ENCODE measurements at regions not wholly inside any gene's neighbourhood (a gene's known extent, or its start where the extent isn't known, plus 50 kb on each side); places are given as distances from the start of the nearest gene placed in this dataset.

- WGBS, 2 donors = 67 to 68% methylated on average over 2 of the region's 2 CpGs
- Histone ChIP-seq H3K27ac (no peak overlapping the region), H3K36me3 (no peaks in the 10 kb centered on the region), H3K9me3 (no peaks in the 10 kb centered on the region), H3K27me3 (no peaks in the 10 kb centered on the region), H3K4me1 (no peaks in the 10 kb centered on the region), H3K4me3 (no peak overlapping the region)
- TF ChIP-seq POLR2A (IDR thresholded peaks at IDR 0.05) (no peak), CTCF (IDR thresholded peaks at IDR 0.05) (no peak)
- intact Hi-C loops (cut with DNase I) = no loop called here
- DNase-seq = no peak
These were observed 211.0 kb downstream of the IGSF11 start for GRCh38 chr3:118823626-118824025.

GRCh38 chr3:118827446-118827845 lies 207.2 kb downstream of the IGSF11 start:
- Histone ChIP-seq H3K27me3 (no peaks in the 10 kb centered on the region), H3K4me3 (no peak overlapping the region), H3K4me1 (no peaks in the 10 kb centered on the region), H3K9me3 (no peaks in the 10 kb centered on the region), H3K27ac (no peak overlapping the region), H3K36me3 (no peaks in the 10 kb centered on the region)
- TF ChIP-seq CTCF (IDR thresholded peaks at IDR 0.05) (no peak), POLR2A (IDR thresholded peaks at IDR 0.05) (no peak)
- WGBS, 2 donors = 88 to 89% methylated on average over 3 of the region's 3 CpGs
- intact Hi-C loops (cut with DNase I) = no loop called here
- DNase-seq = no peak

GRCh38 chr3:118828351-118828750 lies 206.3 kb downstream of the IGSF11 start:
- TF ChIP-seq POLR2A (IDR thresholded peaks at IDR 0.05) (no peak), CTCF (IDR thresholded peaks at IDR 0.05) (no peak)
- Histone ChIP-seq H3K4me1 (no peaks in the 10 kb centered on the region), H3K4me3 (no peak overlapping the region), H3K9me3 (no peaks in the 10 kb centered on the region), H3K27me3 (no peaks in the 10 kb centered on the region), H3K27ac (no peak overlapping the region), H3K36me3 (no peaks in the 10 kb centered on the region)
- intact Hi-C loops (cut with DNase I) = no loop called here
- no peak for DNase-seq
- WGBS, 2 donors = 67% methylated on average over 1 of the region's 4 CpGs; no CpG with 5 or more reads in 1 of the 2 donors

- 30 to 39% methylated on average over 6 of the region's 6 CpGs for WGBS, 2 donors
- no peak for DNase-seq
These were observed 201.6 kb downstream of the IGSF11 start for GRCh38 chr3:118833075-118833474.

GRCh38 chr3:118838871-118839270 lies 195.8 kb downstream of the IGSF11 start:
- peaks cover 0 to 36% (median 27%) of the 10 kb centered on the region in 3 donors for H3K9me3 ChIP-seq
- no peak overlapping the region for H3K4me3 ChIP-seq
- DNase-seq = no peak
- intact Hi-C loops (cut with DNase I) = no loop called here
- WGBS, 2 donors = 57% methylated on average over 1 of the region's 1 CpG; no CpG with 5 or more reads in 1 of the 2 donors
- no peaks in the 10 kb centered on the region for H3K27me3 ChIP-seq
- H3K36me3 ChIP-seq = no peaks in the 10 kb centered on the region
- no peaks in the 10 kb centered on the region for H3K4me1 ChIP-seq
- TF ChIP-seq CTCF (IDR thresholded peaks at IDR 0.05) (no peak), POLR2A (IDR thresholded peaks at IDR 0.05) (no peak)
- no peak overlapping the region for H3K27ac ChIP-seq

More at GRCh38 chr3:118833075-118833474, 201.6 kb downstream of the IGSF11 start:
- no peaks in the 10 kb centered on the region for H3K27me3 ChIP-seq
- no peak for TF ChIP-seq POLR2A (IDR thresholded peaks at IDR 0.05)
- no peak for TF ChIP-seq CTCF (IDR thresholded peaks at IDR 0.05)
- H3K27ac ChIP-seq = no peak overlapping the region
- H3K4me3 ChIP-seq = no peak overlapping the region
- H3K9me3 ChIP-seq = no peaks in the 10 kb centered on the region
- H3K4me1 ChIP-seq = no peaks in the 10 kb centered on the region
- intact Hi-C loops (cut with DNase I) = no loop called here
- H3K36me3 ChIP-seq = no peaks in the 10 kb centered on the region
